Muscle of arm (tissue), 1 donor: ENCODE measurements at regions not wholly inside any gene's neighbourhood (a gene's known extent, or its start where the extent isn't known, plus 50 kb on each side); places are given as distances from the start of the nearest gene placed in this dataset.

ENCODE experiments used
- DNase-seq: peaks from one replicate; pipeline ENCODE4 v3.0.0-alpha.2; 2013

DNA sequence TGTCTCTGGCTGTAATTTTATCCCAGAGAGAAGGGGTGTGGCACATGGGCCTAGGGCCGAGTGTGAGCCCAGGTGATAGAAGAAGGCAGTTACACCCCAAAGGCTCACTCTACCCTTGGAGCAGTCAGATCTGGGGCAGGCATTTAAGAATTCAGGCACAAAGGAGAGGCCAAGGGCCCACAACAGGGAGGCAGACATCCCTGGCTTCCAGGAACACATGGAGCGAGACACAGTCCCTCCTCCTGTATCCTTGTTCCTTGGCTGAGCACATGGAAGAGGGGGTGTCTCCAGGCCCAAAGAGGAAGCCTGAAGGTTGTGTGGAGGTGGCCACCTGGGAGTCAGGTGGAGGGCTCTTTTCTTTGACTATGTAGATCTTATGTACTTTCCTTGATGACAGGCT, 286.2 kb downstream of the RPS24 start:
- no peak for DNase-seq

- DNase-seq = no peak
These were observed 286.8 kb downstream of the RPS24 start for GRCh38 chr10:78320506-78320905.

DNA sequence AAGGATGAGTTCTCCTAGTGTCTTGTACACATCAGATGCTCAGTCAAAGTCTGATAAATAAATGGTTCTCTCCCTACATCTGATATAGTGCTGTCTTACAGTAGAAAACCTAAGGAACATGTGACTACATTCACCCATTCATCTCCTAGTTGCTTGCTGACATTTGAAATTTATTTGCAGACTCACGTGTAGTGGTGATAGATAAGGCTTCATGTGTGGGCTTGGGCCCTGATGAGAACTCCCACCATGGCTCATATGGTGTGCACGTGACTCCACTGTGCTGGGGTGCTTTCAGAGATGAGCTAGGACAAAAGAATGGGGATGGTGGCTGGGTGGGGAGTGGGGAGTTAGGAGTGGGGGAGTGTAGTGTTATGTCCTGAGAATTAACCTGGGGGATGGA, 287.3 kb downstream of the RPS24 start:
- no peak for DNase-seq

GRCh38 chr10:78321500-78321899, 287.8 kb downstream of the RPS24 start:
- no peak for DNase-seq

- DNase-seq = no peak
These were observed 292.7 kb downstream of the RPS24 start for GRCh38 chr10:78326372-78326771.

DNA sequence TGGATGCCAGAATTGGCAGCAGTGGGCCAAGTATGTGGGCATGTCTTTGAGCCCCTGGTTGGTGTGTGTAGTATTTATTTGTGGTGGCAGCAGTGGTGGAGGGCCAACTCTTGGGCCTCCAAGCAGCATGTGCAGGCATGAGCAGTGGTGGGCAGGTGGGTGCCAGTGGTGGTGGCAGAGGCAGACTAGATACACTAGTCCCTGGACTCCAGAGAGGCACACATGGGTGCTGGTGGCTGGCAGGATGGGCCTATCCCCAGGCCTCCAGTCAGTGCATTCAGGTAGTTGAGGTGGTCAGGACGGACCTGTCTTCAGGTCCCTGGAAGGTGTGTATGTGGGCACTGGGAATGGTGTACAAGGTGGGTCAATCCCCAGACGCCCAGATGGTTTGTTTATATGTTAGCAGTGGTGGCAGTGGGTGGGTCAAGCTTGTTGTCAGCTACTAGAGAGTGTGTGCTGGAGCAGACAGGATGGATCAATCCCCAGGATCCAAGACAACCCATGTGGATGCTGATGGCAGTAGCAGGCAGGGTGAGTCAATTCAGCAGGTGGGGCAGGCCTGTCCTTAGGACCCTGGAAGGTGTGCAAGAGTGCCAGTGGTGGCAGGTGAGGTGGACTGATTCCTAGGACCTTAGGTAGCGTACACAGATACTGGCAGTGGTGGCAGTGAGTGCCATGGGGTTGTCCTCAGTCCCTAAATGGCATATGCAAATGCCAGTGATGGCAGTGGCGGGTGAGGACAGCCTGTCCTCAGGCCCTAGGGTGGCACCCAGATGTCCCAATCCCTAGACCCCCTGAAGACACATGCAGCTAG, 294.3 kb downstream of the RPS24 start:
- no peak for DNase-seq

- DNase-seq = no peak
These were observed 295.1 kb downstream of the RPS24 start for GRCh38 chr10:78328592-78329404.

DNA sequence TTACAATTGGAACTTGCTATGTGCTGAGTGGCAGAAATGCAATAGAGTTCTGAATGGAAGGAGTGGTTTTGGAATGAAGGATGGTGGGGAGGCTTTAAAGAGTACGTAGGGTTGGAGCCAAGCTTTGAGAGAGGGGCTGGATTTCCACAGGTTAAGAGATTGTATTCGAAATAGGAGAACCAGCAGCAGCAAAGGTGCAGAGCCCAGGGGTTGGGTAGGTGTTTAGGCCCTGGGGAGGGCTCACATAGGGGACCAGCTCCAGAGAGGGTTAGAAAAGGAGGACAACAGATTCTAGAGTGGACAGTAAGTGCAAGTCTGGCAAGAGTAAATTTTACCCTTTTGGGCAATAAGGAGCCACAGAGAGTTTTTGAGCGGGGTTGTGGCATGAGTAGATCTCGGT, 297.2 kb downstream of the RPS24 start:
- DNase-seq = no peak

- no peak for DNase-seq
These were observed 297.8 kb downstream of the RPS24 start for GRCh38 chr10:78331391-78331922.

DNA sequence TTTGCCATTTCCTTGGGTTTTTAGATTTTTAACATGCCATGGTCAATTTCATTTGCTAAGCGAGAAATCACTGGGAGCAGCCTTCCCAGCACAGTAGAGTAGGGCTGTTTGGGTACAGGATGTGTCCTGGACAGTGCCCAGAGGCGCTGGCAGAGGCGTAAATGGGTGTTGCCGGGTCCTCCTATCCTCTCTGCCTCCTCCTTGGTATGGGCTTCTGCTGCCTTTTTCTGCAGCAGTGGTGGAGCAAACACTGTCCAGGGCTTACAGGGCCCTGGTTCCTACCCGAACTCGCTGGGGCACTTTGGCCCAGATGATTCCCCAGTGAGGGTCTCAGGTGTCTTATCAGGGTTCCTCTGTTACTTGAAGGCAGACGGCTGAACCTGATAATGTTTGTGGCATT, 298.3 kb downstream of the RPS24 start:
- no peak for DNase-seq

DNA sequence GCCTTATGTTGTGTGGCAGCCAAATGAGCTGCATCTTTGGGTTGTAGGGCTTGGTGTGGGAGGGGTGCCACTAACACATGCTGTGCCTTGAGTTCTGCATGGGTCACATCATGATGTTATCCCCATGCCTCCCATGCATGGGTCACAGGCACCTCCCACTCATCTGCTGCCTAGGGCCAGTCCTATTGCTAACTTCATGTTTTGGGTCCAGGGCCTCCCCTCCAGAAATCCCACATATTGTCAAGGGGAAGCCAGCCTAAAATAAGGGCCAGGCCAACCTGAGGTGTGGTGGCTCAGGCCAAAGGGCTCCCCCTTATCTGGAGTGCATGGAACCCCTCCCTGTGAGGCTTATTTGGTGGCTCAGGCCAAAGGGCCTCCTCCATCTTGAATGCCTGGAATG, 299.0 kb downstream of the RPS24 start:
- DNase-seq = no peak

DNA sequence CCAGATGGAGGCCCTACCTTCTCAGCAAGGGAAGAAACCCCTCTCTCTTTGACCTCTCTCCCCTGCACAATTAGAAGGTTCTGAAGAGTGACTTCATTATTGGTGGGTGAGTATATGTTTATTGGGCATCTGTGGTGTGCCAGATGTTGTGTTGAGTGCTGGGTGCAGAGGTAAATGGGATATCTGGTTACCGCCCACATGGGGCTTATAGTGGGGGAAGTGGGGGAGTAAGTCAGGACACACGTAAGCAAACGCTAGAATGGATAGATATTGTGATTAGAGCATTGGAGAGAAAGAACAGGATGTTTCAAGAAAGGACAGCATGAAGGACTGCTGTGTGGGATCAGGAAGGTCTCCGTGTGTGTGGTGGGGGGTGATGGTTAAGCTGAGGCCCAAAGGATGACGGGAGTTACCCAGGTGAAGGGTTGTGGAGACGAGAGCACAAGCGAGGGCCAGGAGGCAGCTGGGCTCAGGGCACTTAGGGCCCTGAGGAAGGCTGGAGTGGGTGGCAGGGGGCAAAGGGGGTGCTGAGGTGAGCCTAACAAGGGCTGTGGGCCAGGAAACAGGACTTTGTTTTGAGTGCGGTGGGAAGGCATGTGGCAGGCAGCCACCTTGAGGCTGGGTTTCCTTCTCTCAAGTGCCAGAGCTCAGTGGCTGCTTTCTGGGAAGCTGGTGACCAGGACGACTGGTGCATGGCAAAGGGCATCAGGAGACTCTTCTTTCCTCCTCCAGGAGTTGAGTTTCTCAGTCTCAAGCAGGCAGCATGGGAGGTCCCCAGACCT, 299.9 kb downstream of the RPS24 start:
- no peak for DNase-seq

DNA sequence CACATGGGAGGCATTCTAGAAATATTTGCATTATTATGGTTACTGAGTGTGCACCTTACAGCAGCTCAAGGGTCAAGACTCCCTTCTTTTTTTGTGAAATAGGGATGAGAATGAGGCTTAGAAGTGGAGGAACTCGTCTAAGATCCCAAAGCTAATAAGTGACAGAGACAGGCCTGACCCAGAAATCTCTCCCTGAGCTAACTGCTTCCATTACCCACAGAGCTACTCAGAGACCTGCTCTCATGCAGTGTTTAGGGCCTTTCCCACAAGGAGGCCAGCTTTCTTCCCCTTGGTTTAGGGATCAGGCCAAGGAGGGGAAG, 301.7 kb downstream of the RPS24 start:
- DNase-seq = no peak

GRCh38 chr10:78335691-78336401, 302.2 kb downstream of the RPS24 start:
- DNase-seq = no peak

DNA sequence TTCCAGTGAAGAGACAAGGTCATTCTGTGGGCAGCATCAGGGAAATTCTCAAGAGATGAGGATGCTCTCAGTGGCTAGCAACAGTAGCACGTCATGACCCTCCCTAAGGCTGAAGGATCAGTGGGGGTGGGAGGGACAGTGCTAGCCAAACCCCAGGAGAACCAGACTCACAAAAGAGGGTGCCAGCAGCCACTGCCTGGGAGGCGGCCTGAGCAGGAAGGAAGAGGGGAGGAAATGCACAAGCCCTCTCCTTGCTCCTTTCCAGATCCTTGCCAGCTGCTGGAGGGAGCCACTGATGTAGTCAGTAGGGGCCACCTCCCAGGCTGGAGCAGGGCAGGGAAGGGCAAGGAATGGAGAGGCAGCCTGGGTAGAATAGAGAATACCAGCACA, 302.7 kb downstream of the RPS24 start:
- DNase-seq = no peak

GRCh38 chr10:78337016-78337415, 303.4 kb downstream of the RPS24 start:
- no peak for DNase-seq

GRCh38 chr10:78337646-78338391, 304.2 kb downstream of the RPS24 start:
- no peak for DNase-seq

DNA sequence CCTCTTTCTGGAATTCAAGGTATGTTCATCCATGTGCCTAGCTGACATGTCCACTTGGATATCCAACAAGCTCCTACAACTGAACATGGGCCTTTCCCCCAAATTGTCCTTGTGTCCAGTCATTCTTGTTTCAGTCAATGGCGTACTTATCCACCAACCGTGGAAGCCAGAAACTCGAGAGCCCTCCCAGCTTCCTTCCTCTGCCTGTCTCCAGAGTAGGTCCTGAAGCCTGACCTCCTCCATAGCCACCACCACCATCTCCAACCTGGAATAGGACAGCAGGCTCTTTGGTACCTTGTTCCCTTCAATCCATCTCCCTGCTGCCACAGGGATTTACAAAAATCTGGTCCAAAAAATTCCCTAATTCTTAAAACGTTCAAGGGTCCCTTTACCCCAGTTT, 305.1 kb downstream of the RPS24 start:
- no peak for DNase-seq

GRCh38 chr10:78339251-78339650, 305.6 kb downstream of the RPS24 start:
- no peak for DNase-seq

DNA sequence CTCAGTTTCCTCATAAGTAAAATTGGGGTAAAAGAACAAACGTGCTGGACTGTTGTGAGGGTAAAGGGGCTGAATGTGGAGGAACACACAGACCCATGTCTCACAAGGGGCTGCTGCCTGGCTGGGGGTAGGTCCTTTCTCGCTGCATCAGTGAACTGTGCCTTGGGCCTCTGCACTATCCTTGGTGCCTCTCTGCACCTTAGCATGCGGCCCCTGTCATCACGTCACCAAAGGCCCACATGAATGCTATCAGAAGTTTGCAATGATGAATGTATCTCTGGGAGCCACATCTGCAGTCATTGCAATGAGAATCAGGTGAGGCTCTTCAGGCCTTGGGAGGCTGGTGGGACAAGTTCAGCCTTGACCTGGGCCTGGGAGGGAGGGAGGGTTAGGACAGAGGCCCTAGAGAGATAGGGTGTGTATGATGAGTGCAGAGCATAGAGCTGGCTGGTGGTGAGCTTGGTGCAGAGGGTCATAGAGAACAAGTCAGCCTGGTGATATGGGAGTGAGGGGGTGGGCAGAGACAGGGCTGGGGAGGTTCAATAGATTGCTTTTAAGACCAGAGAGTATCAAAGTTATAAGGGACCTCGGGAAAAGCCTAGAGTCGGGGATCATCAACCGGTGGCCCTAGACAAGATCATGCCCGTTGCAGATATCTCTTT, 308.4 kb downstream of the RPS24 start:
- no peak for DNase-seq
